IgD-negative memory B cell (primary cell): ENCODE measurements at regions not wholly inside any gene's neighbourhood (a gene's known extent, or its start where the extent isn't known, plus 50 kb on each side); places are given as distances from the start of the nearest gene placed in this dataset.
A peak's percentile ranks its signal among the peaks of the same experiment; 100 is the strongest.

ENCODE experiments used
- H3K27ac Mint-ChIP-seq, 3 donors: one replicate each; pipeline ENCODE4 v1.8.0; 2020 to 2022; ENCODE audit warnings: mild to moderate bottlenecking in 3 of 3, mixed read lengths in 3 of 3, moderate library complexity in 1 of 3
- H3K27me3 Mint-ChIP-seq: one replicate; pipeline ENCODE4 v1.8.0; 2021; ENCODE audit warnings: mixed read lengths
- H3K36me3 Mint-ChIP-seq: one replicate; pipeline ENCODE4 v1.8.0; 2020; ENCODE audit warnings: mild to moderate bottlenecking, mixed read lengths
- H3K4me1 Mint-ChIP-seq, 3 donors: one replicate each; pipeline ENCODE4 v1.8.0; 2020 to 2022; ENCODE audit warnings: mixed read lengths in 3 of 3, mild to moderate bottlenecking in 1 of 3
- H3K4me3 Mint-ChIP-seq, 4 donors: one replicate each; pipeline ENCODE4 v1.8.0; 2020 to 2022; ENCODE audit warnings: mild to moderate bottlenecking in 4 of 4, mixed read lengths in 4 of 4, moderate library complexity in 3 of 4
- H3K9me3 Mint-ChIP-seq, 3 donors: one replicate each; pipeline ENCODE4 v1.8.0; 2020 to 2021; ENCODE audit warnings: mixed read lengths in 3 of 3, mild to moderate bottlenecking in 1 of 3

- no peaks in the 10 kb centered on the region for H3K4me1 Mint-ChIP-seq
- H3K4me3 Mint-ChIP-seq: no peak overlapping the region
- H3K36me3 Mint-ChIP-seq: no peaks in the 10 kb centered on the region
- H3K27me3 Mint-ChIP-seq: no peaks in the 10 kb centered on the region
- no peak overlapping the region for H3K27ac Mint-ChIP-seq
- no peaks in the 10 kb centered on the region for H3K9me3 Mint-ChIP-seq
Measured at GRCh38 chr20:22446613-22447446, 137.5 kb downstream of the FOXA2 start.

- Mint-ChIP-seq H3K4me1 (peaks cover 0 to 1% (median 0%) of the 10 kb centered on the region in 3 donors), H3K4me3 (no peak overlapping the region), H3K9me3 (no peaks in the 10 kb centered on the region), H3K27me3 (no peaks in the 10 kb centered on the region), H3K27ac (no peak overlapping the region), H3K36me3 (peaks cover 2% of the 10 kb centered on the region)
Measured at GRCh38 chr20:22442318-22442717, 142.1 kb downstream of the FOXA2 start.

GRCh38 chr20:22438926-22439325, 145.4 kb downstream of the FOXA2 start:
- H3K36me3 Mint-ChIP-seq: peaks cover 2% of the 10 kb centered on the region
- no peaks in the 10 kb centered on the region for H3K27me3 Mint-ChIP-seq
- H3K4me1 Mint-ChIP-seq: peaks cover 0 to 1% (median 0%) of the 10 kb centered on the region in 3 donors
- H3K9me3 Mint-ChIP-seq: no peaks in the 10 kb centered on the region
- no peak overlapping the region for H3K27ac Mint-ChIP-seq
- no peak overlapping the region for H3K4me3 Mint-ChIP-seq

GRCh38 chr20:22438346-22438745, 146.0 kb downstream of the FOXA2 start:
- no peaks in the 10 kb centered on the region for H3K9me3 Mint-ChIP-seq
- no peaks in the 10 kb centered on the region for H3K27me3 Mint-ChIP-seq
- H3K4me1 Mint-ChIP-seq: peaks cover 0 to 1% (median 0%) of the 10 kb centered on the region in 3 donors
- H3K4me3 Mint-ChIP-seq: no peak overlapping the region
- no peak overlapping the region for H3K27ac Mint-ChIP-seq
- H3K36me3 Mint-ChIP-seq: peaks cover 2% of the 10 kb centered on the region

GRCh38 chr20:22437354-22437753, 147.0 kb downstream of the FOXA2 start:
- H3K27ac Mint-ChIP-seq: no peak overlapping the region

GRCh38 chr20:22431419-22431818, 153.0 kb downstream of the FOXA2 start:
- no peaks in the 10 kb centered on the region for H3K27me3 Mint-ChIP-seq
- peaks cover 0 to 7% (median 0%) of the 10 kb centered on the region in 3 donors for H3K9me3 Mint-ChIP-seq
- no peak overlapping the region for H3K4me3 Mint-ChIP-seq
- no peaks in the 10 kb centered on the region for H3K36me3 Mint-ChIP-seq
- H3K27ac Mint-ChIP-seq: no peak overlapping the region
- H3K4me1 Mint-ChIP-seq: no peaks in the 10 kb centered on the region

More at GRCh38 chr20:22437354-22437753, 147.0 kb downstream of the FOXA2 start:
- Mint-ChIP-seq H3K9me3 (peaks cover 0 to 2% (median 0%) of the 10 kb centered on the region in 3 donors), H3K27me3 (no peaks in the 10 kb centered on the region), H3K4me1 (peaks cover 0 to 1% (median 0%) of the 10 kb centered on the region in 3 donors), H3K36me3 (peaks cover 2% of the 10 kb centered on the region), H3K4me3 (no peak overlapping the region)

- no peaks in the 10 kb centered on the region for H3K27me3 Mint-ChIP-seq
- H3K27ac Mint-ChIP-seq: no peak overlapping the region
- H3K36me3 Mint-ChIP-seq: no peaks in the 10 kb centered on the region
- no peaks in the 10 kb centered on the region for H3K4me1 Mint-ChIP-seq
- peaks cover 0 to 7% (median 0%) of the 10 kb centered on the region in 3 donors for H3K9me3 Mint-ChIP-seq
- H3K4me3 Mint-ChIP-seq: no peak overlapping the region
Measured at GRCh38 chr20:22430746-22431168, 153.6 kb downstream of the FOXA2 start.

GRCh38 chr20:22430154-22430745, 154.1 kb downstream of the FOXA2 start:
- Mint-ChIP-seq H3K4me3 (no peak overlapping the region), H3K9me3 (peaks cover 0 to 7% (median 0%) of the 10 kb centered on the region in 3 donors), H3K4me1 (no peaks in the 10 kb centered on the region), H3K27me3 (no peaks in the 10 kb centered on the region), H3K27ac (no peak overlapping the region), H3K36me3 (no peaks in the 10 kb centered on the region)

GRCh38 chr20:22429175-22430153, 154.9 kb downstream of the FOXA2 start:
- Mint-ChIP-seq H3K36me3 (no peaks in the 10 kb centered on the region), H3K9me3 (peaks cover 0 to 7% (median 3%) of the 10 kb centered on the region in 3 donors), H3K27ac (no peak overlapping the region), H3K4me1 (no peaks in the 10 kb centered on the region), H3K27me3 (no peaks in the 10 kb centered on the region), H3K4me3 (peak overlapping the region in 1 of 4 donors; percentile 31)

- H3K27me3 Mint-ChIP-seq: no peaks in the 10 kb centered on the region
- peaks cover 0 to 9% (median 3%) of the 10 kb centered on the region in 3 donors for H3K9me3 Mint-ChIP-seq
- no peak overlapping the region for H3K27ac Mint-ChIP-seq
- no peaks in the 10 kb centered on the region for H3K36me3 Mint-ChIP-seq
- H3K4me3 Mint-ChIP-seq: peak overlapping the region in 1 of 4 donors; percentile 36
- no peaks in the 10 kb centered on the region for H3K4me1 Mint-ChIP-seq
Measured at GRCh38 chr20:22428051-22428450, 156.3 kb downstream of the FOXA2 start.

GRCh38 chr20:22426772-22427171, 157.6 kb downstream of the FOXA2 start:
- Mint-ChIP-seq H3K4me3 (no peak overlapping the region), H3K27ac (no peak overlapping the region), H3K36me3 (no peaks in the 10 kb centered on the region), H3K4me1 (no peaks in the 10 kb centered on the region), H3K27me3 (no peaks in the 10 kb centered on the region), H3K9me3 (peaks cover 0 to 7% (median 3%) of the 10 kb centered on the region in 3 donors)

- Mint-ChIP-seq H3K36me3 (no peaks in the 10 kb centered on the region), H3K4me1 (no peaks in the 10 kb centered on the region), H3K9me3 (peaks cover 0 to 7% (median 3%) of the 10 kb centered on the region in 3 donors), H3K27ac (no peak overlapping the region), H3K27me3 (no peaks in the 10 kb centered on the region), H3K4me3 (no peak overlapping the region)
Measured at GRCh38 chr20:22425344-22426295, 158.8 kb downstream of the FOXA2 start.

- Mint-ChIP-seq H3K4me1 (no peaks in the 10 kb centered on the region), H3K4me3 (no peak overlapping the region), H3K27ac (peak overlapping the region in 1 of 3 donors; percentile 88), H3K36me3 (no peaks in the 10 kb centered on the region), H3K9me3 (peaks cover 2 to 5% (median 3%) of the 10 kb centered on the region in 3 donors), H3K27me3 (no peaks in the 10 kb centered on the region)
Measured at GRCh38 chr20:22423190-22423832, 161.1 kb downstream of the FOXA2 start.
